NCI-H1092 treated with DMSO at 0.1 percent for 48 hours (cell line): ENCODE measurements at regions not wholly inside any gene's neighbourhood (a gene's known extent, or its start where the extent isn't known, plus 50 kb on each side); places are given as distances from the start of the nearest gene placed in this dataset.
"Not testable (repeated sequence)": the region's sequence is repeated elsewhere in the genome, so short reads cannot be mapped to it uniquely, and the experiment has no call there.

Experiments used
- DNase-seq: peaks from one replicate; lab custom pipeline; 2025; lab: John Stamatoyannopoulos, UW

- DNase-seq = no peak
Measured at GRCh38 chr4:117014236-117014635, 71.1 kb downstream of the TRAM1L1 start.

DNA sequence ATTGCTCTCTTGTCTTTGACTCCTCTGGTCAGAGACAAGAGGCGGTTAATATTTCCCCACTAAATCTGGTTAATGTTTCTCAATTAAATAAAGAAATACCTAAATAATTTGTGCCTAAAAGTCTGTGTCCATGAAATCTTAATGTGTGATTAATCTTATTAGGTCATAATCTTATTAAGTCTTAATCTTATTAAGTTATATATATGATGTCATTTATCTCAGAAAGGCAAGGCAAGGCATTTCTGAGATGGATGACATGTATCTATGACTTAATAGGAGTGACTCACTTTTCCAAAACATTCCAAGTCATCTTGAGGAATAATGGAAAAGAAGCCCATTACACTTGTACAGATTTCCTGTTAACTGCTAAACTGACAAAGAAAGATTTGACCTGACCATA lies 74.7 kb downstream of the TRAM1L1 start:
- DNase-seq = no peak

DNA sequence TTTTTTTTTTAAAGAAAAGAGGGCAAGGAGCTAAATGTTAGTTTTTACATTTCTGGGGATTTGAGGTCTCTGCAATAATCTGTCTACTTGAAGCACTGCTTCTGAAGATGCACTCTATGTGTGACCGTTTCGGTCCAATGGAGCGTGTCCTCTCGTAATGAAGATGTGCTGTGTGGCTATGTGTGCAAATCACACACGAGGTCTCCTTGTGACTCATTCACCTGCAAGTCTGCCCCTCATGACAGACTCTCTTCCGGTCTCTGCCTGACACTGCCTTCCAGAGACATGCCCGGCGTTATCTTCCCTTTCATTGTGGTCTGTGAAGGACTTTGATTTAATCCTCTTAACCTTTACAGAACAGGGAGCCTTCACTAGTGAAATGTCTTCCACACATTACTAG lies 84.3 kb downstream of the TRAM1L1 start:
- DNase-seq = no peak

DNA sequence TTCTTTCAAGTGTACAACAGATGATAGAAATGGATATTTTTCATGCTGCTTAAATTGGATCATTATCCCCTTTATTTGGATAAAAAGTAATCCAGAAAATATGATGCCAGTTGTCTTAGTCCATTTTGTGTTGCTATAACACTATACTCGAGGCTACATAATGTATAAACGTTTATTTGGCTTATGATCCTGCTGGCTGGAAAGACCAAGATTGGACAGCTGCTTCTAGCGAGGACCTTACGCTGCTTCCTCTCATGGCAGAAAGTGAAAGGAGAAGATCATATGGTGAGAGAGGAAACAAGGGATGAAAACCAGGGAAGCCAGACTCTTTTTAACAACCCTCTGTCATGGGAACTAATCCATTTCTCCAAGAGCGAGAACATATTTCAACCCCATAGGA lies 102.7 kb downstream of the TRAM1L1 start:
- DNase-seq = no peak

DNA sequence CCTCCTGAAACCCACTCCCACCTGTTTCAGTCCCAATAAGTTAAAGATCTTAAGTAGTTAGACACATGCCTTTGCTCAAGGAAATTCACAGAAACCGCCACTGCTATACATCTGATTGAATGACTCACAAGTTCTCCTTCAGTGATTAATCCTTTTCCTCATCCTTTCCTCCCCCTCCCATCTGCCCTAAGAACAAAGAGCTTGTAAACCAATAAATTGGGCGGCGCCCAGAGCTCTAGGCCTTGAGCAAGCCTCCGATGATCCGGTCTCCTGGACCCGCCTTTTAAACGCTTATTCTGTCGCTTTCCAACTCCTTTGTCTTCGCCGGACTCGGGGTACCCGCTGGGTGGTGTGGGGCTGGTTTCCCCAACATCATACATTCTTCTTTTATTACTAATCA lies 104.9 kb downstream of the TRAM1L1 start:
- DNase-seq = not testable (repeated sequence)

GRCh38 chr4:116959045-116959444 lies 126.3 kb downstream of the TRAM1L1 start:
- no peak for DNase-seq

GRCh38 chr4:116953947-116954346 lies 131.4 kb downstream of the TRAM1L1 start:
- no peak for DNase-seq

DNA sequence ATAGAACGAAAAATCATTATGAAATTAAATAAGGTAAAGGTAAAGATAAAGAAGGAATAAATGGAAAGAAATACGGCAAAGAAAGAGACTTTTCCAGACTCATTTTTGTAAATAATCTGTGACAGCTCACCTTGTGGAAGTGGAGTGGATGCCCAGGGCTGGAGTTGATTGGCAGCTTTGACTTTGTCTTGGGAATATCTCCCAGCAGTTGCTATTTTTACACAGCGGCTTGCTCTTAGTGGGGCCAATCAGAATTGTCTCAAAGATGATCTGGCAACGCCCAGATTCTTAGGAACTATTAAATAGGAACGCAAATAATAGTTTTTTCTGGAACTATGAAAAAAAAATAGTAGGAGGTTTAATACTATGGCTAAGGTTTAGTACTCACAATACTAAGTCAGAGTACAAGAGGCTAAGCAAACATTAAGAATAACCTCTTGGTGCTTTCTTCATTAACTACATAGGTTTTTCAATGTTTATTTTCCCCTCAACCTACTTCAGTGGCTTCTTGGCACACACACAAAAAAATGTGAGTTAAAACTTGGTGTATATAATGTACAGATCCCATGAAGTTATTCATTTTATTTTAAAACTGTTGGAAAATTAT lies 132.7 kb downstream of the TRAM1L1 start:
- DNase-seq = no peak

DNA sequence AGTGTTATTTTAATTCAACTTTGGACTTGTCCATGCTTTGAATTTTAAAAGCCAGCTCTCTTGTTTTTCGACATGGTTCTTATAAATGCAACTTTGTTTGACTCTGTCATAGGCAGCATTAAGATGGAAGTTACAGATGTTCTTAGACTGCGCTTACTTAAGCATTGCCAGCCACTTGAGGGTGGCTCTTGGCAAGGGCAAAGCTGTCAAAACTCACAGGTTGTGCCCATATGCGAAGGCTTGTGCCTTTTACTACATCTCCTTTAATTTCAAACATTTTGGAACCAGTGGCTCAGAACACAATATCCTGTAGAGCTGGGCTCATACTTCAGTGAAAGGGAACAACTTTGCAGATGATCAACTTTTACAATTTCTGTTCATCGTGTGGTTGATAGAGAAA lies 135.5 kb downstream of the TRAM1L1 start:
- DNase-seq = no peak

GRCh38 chr4:116942315-116942714 lies 143.1 kb downstream of the TRAM1L1 start:
- no peak for DNase-seq

DNA sequence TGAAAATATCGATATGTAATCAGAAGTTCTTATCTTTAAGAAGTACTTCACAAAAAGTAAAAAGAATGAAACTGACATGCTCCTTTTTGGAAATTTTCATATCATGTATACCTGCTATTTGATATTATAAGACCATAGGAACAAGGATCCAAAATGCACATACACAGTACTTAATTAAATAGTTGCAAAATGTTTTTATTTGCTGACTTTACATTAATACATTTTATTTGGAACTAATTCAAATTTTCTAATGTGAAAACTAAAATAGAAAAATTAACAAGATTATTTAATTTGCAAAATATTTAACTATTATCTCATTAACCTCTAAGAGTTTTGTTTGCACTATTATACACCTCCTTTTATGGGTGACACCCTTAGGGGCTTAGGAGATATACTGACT lies 155.0 kb downstream of the TRAM1L1 start:
- no peak for DNase-seq

DNA sequence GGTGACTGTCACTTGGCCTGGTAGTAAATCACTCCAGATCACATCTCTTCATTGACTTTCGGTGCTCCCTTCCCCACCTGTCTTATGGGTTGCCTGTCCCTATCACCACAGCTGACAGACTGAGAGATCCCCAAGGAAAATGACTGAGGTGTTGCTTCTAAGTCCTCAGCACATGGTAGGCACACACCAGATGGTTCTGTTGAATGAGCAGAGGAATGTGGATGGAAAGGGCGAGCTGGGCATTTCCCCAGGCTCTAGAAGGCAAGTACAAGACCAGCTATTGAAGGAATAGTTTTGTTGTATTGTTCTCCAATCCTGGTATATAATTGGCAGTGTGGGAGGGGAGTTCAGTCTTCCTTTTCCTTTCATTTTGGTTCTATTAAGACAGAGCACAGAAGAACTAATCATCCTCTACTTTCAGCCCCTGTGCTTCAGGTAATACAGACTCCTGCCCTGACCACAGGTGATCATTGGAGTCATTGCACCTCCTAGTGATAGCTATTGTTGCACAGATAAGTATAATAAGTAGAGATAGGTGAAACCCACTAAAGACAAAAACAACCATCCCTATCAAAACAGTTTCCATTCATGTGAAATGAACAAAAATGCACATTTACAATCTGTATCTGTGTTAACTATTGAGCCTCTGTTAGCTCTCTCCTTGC lies 158.6 kb downstream of the TRAM1L1 start:
- DNase-seq = no peak

DNA sequence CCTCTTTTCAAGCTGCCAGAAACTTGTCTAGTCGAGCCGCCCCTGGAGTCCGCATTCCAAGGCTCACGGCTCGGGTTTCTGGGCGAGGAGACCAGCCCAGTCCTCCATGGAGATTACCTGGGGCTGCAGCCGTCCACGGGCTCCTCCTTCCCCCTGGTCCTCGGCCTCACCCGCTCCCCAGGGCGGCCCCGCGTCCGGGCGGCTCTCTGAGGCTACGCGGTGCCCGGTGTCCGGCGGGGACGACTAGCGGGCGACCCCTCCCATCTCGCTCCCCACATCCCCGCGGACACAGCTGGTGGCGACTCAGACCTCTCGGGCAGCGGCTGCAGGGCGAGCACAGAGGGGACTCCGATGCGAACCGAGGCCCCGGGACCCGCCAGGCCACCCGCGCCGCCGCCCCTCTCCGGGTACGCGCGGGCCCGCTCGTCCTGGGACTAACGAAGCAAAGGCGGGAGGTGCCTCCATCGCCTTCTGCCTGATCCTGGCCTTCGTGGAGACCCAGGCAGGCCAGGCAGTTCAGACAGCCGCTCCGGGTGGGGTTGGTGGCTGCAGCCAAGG lies 159.4 kb downstream of the TRAM1L1 start:
- no peak for DNase-seq

DNA sequence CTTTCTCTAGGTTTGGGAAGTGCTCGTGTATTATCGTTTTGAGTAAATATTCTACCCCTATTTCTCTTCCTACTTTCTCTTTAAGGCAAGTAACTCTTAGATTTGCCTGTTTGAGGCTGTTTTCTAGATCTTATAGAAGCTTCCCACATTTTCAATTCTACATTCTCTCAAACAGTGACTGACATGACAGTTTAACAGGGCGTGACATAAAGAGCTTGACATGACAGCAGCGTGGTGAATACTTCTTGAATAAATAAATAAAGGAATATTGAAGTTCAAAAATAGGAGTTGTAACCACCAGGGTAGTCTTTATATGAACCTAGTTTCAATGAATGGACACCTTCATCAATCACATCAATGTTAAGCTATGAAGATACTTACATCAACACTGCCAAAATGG lies 162.0 kb downstream of the TRAM1L1 start:
- no peak for DNase-seq

GRCh38 chr4:116913451-116913850 lies 171.9 kb downstream of the TRAM1L1 start:
- DNase-seq = no peak

- DNase-seq = no peak
Measured at GRCh38 chr4:116906758-116907157, 178.6 kb downstream of the TRAM1L1 start.

GRCh38 chr4:116899561-116899960 lies 185.8 kb downstream of the TRAM1L1 start:
- no peak for DNase-seq

DNA sequence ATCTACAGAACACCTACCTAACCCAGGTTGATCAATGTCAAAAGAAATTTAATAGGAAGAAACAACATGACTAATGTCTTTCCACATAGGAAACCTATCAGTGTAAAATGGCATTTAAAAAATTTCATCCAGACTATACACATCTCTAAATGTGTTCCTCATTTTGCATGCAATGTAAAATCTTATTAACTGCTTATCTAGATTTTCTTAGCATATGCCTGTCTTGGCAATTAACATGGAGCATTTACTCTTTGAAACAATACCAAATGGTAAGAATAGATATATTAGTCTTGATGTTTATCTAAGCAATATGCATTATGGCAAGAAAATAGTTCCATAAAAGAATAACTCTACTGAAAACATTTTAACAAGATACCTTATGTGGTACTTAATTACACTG lies 199.8 kb downstream of the TRAM1L1 start:
- no peak for DNase-seq

DNA sequence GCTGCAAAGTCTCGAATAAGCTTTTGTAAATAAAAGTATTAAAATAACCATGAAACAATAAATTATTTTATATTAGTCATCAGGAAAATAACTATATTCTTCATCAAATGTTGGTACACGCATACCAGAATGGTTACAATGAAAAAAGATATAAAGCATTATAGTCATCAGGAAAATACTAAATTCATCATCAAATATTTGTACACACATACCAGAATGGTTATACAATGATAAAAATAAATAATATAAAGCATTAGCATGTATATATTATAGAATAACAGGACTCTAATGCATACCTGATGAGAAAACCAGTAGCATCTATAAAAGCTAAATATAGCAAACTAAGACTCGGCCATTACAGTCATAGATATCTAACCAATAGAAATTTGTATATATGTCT lies 202.9 kb downstream of the TRAM1L1 start:
- no peak for DNase-seq

- no peak for DNase-seq
Measured at GRCh38 chr4:116881077-116881476, 204.3 kb downstream of the TRAM1L1 start.

DNA sequence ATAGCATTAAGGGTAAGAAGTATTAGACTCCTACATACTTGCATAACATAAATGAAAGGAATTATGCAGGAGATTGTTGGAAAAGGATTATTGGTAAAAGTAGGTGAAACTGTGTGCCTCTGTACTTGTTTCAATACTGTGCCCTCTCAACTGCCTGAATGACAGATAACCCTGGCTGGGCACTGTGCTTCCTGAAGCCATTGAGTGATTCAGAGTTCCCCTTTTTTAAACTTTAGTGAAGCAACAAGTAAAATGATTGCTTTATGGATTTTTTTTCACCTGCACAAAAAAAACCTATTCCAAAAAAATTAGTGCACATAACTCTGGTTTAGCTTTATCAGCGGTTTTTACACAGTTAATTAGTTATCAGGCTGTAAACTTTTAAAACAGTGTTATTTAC lies 204.8 kb downstream of the TRAM1L1 start:
- no peak for DNase-seq

GRCh38 chr4:116878280-116878679 lies 207.1 kb downstream of the TRAM1L1 start:
- DNase-seq = no peak

DNA sequence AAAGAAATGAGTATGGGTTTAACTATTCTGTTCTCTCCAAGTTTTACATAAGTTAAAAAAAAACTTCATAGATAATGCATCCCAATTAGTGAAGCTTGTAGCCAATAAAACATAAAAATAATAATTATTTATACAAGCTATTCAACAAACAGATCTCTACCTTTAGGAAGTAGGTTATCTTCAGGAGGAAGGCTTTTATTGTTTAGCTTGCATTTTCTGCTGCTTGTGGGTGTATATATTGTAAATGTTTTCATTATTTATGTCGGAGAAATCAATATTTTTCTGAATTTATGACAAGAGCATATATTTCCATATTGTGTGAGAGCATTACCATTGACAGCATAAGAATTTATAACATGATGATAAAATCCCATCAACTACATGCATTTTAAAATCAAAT lies 208.3 kb downstream of the TRAM1L1 start:
- no peak for DNase-seq

GRCh38 chr4:116872941-116873340 lies 212.4 kb downstream of the TRAM1L1 start:
- DNase-seq = no peak
